DMS153 treated with DMSO at 0.1 percent for 48 hours (cell line): ENCODE measurements at regions not wholly inside any gene's neighbourhood (a gene's known extent, or its start where the extent isn't known, plus 50 kb on each side); places are given as distances from the start of the nearest gene placed in this dataset.
"Not testable (repeated sequence)": the region's sequence is repeated elsewhere in the genome, so short reads cannot be mapped to it uniquely, and the experiment has no call there.

Source experiments
- DNase-seq: peaks from one replicate; lab custom pipeline; 2025; ENCODE audit not compliant: unreplicated experiment; lab: John Stamatoyannopoulos, UW

- no peak for DNase-seq
These were observed 260.2 kb downstream of the KLF13 start for GRCh38 chr15:31586841-31587240.

- no peak for DNase-seq
These were observed 260.9 kb downstream of the KLF13 start for GRCh38 chr15:31587583-31587982.

GRCh38 chr15:31590609-31591008, 264.0 kb downstream of the KLF13 start:
- DNase-seq = no peak

- no peak for DNase-seq
These were observed 265.3 kb downstream of the KLF13 start for GRCh38 chr15:31591908-31592307.

- DNase-seq = no peak
These were observed 270.8 kb downstream of the KLF13 start for GRCh38 chr15:31597466-31597865.

- peak; percentile 15 for DNase-seq
These were observed 272.0 kb downstream of the KLF13 start for GRCh38 chr15:31598620-31599019.

- DNase-seq = no peak
These were observed 278.9 kb downstream of the KLF13 start for GRCh38 chr15:31605467-31605931.

- DNase-seq = no peak
These were observed 279.6 kb downstream of the KLF13 start for GRCh38 chr15:31606194-31606669.

- no peak for DNase-seq
These were observed 280.4 kb downstream of the KLF13 start for GRCh38 chr15:31606931-31607497.

- no peak for DNase-seq
These were observed 281.0 kb downstream of the KLF13 start for GRCh38 chr15:31607656-31608055.

- no peak for DNase-seq
These were observed 282.6 kb downstream of the KLF13 start for GRCh38 chr15:31609258-31609681.

- DNase-seq = no peak
These were observed 283.3 kb downstream of the KLF13 start for GRCh38 chr15:31609906-31610305.

- no peak for DNase-seq
These were observed 289.2 kb downstream of the KLF13 start for GRCh38 chr15:31615643-31616415.

- DNase-seq = not testable (repeated sequence)
These were observed 296.7 kb downstream of the KLF13 start for GRCh38 chr15:31623297-31623696.

- not testable (repeated sequence) for DNase-seq
These were observed 297.5 kb downstream of the KLF13 start for GRCh38 chr15:31624115-31624514.

GRCh38 chr15:31635715-31636114, 309.1 kb downstream of the KLF13 start:
- DNase-seq = peak; percentile 7

- not testable (repeated sequence) for DNase-seq
These were observed 310.3 kb downstream of the KLF13 start for GRCh38 chr15:31636911-31637310.

- DNase-seq = not testable (repeated sequence)
These were observed 317.3 kb downstream of the KLF13 start for GRCh38 chr15:31643955-31644354.

- not testable (repeated sequence) for DNase-seq
These were observed 318.1 kb downstream of the KLF13 start for GRCh38 chr15:31644761-31645160.

- not testable (repeated sequence) for DNase-seq
These were observed 320.7 kb downstream of the KLF13 start for GRCh38 chr15:31647337-31647826.

- DNase-seq = not testable (repeated sequence)
These were observed 323.0 kb downstream of the KLF13 start for GRCh38 chr15:31649634-31650033.

GRCh38 chr15:31650055-31650701, 323.5 kb downstream of the KLF13 start:
- DNase-seq = not testable (repeated sequence)
